COLO668 (cell line): ENCODE measurements at regions not wholly inside any gene's neighbourhood (a gene's known extent, or its start where the extent isn't known, plus 50 kb on each side); places are given as distances from the start of the nearest gene placed in this dataset.

ENCODE experiments used
- DNase-seq: peaks from one replicate; lab custom pipeline; 2025; ENCODE audit not compliant: unreplicated experiment; lab: John Stamatoyannopoulos, UW

GRCh38 chr6:119479860-119480655 lies 130.5 kb upstream of the MAN1A1 start:
- no peak for DNase-seq

GRCh38 chr6:119476554-119476953 lies 127.0 kb upstream of the MAN1A1 start:
- DNase-seq: no peak

DNA sequence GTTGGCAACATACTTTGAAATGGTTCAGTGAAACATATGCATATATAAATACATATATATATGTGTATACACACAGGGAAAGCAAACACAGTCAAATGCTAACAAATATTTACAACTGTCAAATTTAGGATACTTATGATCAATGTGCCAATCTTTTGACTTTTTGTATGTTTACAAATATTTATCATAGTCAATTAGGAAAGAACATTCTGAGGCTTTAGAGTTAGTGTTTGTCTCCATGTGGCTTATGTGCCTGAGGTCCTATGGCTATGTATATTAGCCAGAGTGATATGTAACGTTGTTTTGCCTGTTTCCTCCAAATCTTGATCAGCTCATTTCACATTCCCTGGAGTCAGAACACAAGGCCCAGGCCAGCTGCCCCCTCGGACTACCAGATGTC lies 126.5 kb upstream of the MAN1A1 start:
- DNase-seq: no peak

DNA sequence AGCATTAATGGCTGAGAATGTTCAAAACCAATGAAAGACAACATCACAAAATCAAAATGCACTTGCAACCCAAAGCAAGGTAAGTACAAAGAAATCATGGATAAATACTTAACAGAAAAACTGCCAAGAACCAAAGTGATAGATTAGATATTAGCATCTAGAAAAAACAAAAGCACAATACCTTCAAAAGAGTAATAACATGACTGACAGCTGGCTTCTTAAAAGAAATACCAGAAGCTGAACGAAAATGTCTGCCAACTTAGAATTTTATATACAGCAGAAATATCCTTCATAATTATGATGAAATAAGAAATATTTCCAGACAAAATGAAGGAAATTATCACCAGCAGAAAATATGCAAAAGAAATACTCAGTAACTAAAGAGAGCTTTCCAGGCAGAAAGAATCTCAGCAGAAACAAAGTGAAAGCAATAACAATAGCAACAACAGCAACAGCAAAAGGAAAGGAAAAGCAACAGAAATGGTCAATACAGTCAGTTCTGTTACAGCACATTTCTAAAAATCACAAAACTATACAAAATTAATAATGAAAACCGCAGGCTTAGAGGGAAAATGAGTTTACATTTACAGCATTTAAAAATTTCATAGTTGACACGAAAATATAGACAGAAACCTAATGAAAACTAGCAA lies 121.5 kb upstream of the MAN1A1 start:
- no peak for DNase-seq

- DNase-seq: no peak
Observed at GRCh38 chr6:119467488-119468081, 118.0 kb upstream of the MAN1A1 start.

DNA sequence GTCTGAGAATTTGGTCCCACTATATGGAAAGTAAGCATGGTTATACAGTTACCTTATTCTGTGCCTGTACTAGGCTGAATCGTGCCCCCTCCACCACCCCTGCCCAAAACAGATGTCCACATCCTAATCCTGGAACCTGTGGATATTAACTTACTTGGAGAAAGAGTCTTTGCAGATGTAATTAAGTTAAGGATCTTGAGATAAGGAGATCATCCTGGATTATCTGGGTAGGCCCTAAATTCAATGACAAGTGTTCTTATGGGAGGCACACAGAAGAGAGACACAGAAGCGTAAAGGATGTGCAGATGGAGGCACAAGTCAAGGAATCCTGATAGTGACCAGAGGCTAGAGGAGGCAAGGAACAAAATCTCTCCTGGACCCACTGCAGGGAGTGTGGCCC lies 116.7 kb upstream of the MAN1A1 start:
- no peak for DNase-seq

GRCh38 chr6:119463081-119463626 lies 113.6 kb upstream of the MAN1A1 start:
- no peak for DNase-seq

DNA sequence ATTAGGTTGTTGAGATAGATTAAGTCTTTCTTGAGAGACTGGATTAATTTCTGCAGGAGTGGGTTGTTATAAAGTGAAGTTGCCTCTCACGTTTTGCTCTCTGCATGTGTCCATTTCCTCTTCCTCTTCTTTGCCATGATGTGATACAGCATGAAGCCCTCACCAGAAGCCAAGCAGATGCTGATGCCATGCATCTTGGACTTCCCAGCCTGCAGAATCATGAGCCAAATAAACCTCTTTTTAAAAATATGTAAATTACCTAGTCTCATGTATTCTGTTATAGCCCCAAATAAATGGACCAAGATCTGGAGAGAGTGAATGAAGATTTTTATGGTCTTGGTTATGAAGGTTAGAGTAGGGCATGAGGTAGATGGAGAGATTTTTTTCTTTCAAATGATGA lies 111.6 kb upstream of the MAN1A1 start:
- no peak for DNase-seq

GRCh38 chr6:119459207-119459974 lies 109.8 kb upstream of the MAN1A1 start:
- no peak for DNase-seq

GRCh38 chr6:119454714-119455113 lies 105.2 kb upstream of the MAN1A1 start:
- DNase-seq: no peak

GRCh38 chr6:119453242-119454200 lies 104.0 kb upstream of the MAN1A1 start:
- DNase-seq: no peak

DNA sequence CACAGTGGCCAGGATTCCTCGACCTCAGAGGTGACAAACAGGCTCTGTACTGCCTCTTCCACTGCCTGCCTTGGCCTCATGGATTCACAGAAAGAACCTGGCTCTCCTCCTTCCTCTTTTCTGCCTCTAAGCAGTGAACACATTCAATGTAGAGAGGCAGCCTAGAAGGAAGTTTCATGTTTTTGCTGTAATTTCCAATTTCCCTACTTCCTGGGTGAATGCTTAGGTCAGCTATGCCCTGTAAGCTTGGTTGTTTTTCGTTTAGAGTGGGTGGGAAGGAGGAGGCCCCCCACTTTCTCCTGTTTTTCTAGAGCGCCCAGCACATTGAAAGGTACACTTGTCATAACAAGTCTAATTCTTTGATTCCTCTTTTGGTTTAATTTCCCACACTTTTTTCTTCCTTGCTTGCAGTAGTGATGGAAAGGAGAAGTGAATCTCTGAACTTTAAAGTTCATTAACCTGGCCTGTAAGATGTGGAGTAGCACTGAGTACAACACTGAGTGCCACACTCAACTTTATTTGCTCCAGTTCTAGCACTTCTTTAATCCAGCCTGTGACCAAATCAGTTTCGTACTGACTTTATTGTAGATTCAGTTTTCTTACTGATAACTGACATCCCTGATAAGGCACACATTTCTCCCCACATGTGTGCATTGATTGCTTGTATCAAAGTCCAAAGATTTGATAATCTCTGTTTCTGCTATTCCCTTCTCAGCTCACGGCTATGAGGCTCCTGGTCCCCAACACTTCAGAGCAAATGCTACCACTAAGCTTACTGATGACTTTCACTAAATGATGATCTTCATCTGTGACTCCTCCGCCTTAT lies 100.0 kb upstream of the MAN1A1 start:
- DNase-seq: no peak

- no peak for DNase-seq
Observed at GRCh38 chr6:119447921-119448320, 98.4 kb upstream of the MAN1A1 start.

GRCh38 chr6:119446609-119447008 lies 97.0 kb upstream of the MAN1A1 start:
- DNase-seq: no peak

DNA sequence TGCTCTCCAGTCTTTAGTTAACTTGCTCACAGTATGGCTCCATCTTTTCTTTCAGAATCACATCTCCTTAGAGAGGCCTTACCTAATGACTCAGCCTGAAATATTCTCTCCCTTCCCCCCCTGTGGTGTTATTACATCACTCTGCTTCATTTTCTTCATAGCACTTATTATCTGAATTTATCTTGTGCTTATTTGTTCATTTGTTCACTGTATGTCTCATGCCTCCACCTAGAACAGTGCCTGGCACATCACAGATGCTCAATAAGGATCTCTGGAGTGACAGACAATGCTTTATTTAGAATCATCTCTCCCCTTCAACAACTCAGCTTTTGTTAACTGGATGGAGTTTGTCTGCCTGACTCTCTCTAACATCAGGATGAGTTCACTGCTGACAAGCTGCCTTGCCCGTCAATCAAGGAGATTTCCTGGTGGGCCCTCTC lies 96.6 kb upstream of the MAN1A1 start:
- DNase-seq: no peak

DNA sequence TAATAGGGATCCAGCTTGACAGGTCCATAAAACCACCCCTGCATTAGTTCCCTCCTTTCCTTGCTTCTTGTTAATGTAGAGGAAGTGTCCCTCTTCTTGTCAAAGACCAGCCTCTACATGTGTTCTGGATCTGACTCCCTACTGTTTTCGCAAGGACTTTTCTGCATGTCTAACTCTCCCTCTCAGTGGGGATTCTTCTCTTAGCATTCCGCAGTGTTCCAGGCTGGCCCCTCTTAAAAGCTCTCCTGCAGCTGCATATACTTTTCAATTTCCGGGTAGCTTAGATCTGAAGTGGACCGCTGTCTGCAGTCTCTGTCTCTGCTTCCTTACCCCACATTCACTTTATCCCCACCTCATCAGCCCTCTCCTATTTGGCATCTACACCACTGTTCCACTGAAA lies 96.1 kb upstream of the MAN1A1 start:
- DNase-seq: no peak

GRCh38 chr6:119444642-119445557 lies 95.3 kb upstream of the MAN1A1 start:
- no peak for DNase-seq

DNA sequence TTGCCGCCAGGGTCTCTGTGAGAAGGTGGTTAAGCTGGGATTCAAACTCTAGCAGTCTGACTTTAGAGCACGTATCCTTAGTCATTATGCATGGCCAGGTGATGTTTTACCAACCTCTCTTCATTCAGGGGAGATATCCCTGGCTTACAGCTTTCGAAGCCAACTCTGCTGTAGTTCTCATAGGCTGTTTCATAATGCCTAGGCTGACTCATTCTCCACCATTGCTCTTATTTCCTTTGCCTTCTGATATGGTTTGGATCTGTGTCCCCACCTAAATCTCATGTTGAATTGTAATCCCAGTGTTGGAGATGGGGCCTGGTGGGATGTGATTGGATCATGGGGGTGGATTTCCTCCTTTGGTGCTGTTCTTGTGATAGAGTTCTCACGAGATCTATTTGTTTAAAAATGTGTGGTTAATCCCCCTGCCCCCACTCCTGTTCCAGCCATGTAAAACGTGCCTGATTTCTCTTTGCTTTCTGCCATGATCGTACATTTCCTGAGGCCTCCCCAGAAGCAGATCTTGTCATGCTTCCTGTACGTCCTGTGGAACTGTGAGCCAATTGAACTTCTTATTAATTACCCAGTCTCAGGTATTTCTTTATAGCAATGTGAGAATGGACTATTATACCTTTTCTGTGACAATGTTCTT lies 94.6 kb upstream of the MAN1A1 start:
- DNase-seq: no peak
